Heart left ventricle (tissue), 13 donors: ENCODE measurements at regions not wholly inside any gene's neighbourhood (a gene's known extent, or its start where the extent isn't known, plus 50 kb on each side); places are given as distances from the start of the nearest gene placed in this dataset.

Experiments used
- CTCF ChIP-seq, 12 donors: fragments of 200-600 bp; sonication (generic) in 4 of 12; IDR thresholded peaks; one replicate each; pipeline versions ENCODE4 v1.5.0 to v1.8.0; 2018 to 2022; ENCODE audit warnings: antibody characterized with exemption in 12 of 12, mild to moderate bottlenecking in 5 of 12
- POLR2A ChIP-seq, 2 donors: fragments of 450-650 bp; IDR thresholded peaks; one replicate each; pipeline ENCODE4 v1.6.1; 2017; ENCODE audit warnings: antibody characterized with exemption in 2 of 2, mild to moderate bottlenecking in 2 of 2, moderate library complexity in 2 of 2
- donor health status: ischemic (EF 13 %, LVEDD 7.1; RV severe dilation, severe dysfunction).
- donor health status: DM: no; HTN: yes; CAD: no.
- donor health status: DM: no; HTN: no; CAD: no.
- donor health status: ischemic (EF 25% LVEDD 6.9; RV normal size, moderate dysfunction).
- donor health status: ischemic (EF 25% LVEDD 5.7; RV mildly dilated, moderate dysfunction).
- donor health status: ischemic (EF 35%, LVEDD 5.7; RV mildly dilated, moderate dysfunction).
- donor health status: nonischemic (EF 11% LVEDD 7.7; RV severe dilation, severe dysfunction).
- donor health status: DM: yes; HTN: yes; CAD: no.
- donor health status: PGD.
- donor health status: ischemic (EF 29% LVEDD 5.4; RV normal size, mild dysfunction).
- donor health status: nonischemic (EF 23%, LVEDD 6.1; RV moderate dilation, normal function).

GRCh38 chr13:31468114-31468902, 268.5 kb downstream of the B3GLCT start:
- TF ChIP-seq CTCF (IDR thresholded peaks at IDR 0.05) (no peak), POLR2A (IDR thresholded peaks at IDR 0.05) (no peak)
